Stimulated activated CD8-positive, alpha-beta memory T cell treated with anti-CD3 and anti-CD28 coated beads, Interleukin-12 subunit alpha, Interleukin-12 subunit beta, amount 100 ng/mL, for 1 hour (primary cell): ENCODE measurements at regions not wholly inside any gene's neighbourhood (a gene's known extent, or its start where the extent isn't known, plus 50 kb on each side); places are given as distances from the start of the nearest gene placed in this dataset.
"Not testable (repeated sequence)": the region's sequence is repeated elsewhere in the genome, so short reads cannot be mapped to it uniquely, and the experiment has no call there.

Experiments used
- DNase-seq: peaks from one replicate; pipeline ENCODE4 v3.0.0-alpha.2; 2020; ENCODE audit warnings: low read depth

- no peak for DNase-seq
Observed at GRCh38 chr14:58887931-58888330, 250.2 kb downstream of the DACT1 start.

GRCh38 chr14:58898655-58899316 lies 261.0 kb downstream of the DACT1 start:
- no peak for DNase-seq

GRCh38 chr14:58899317-58899713 lies 261.6 kb downstream of the DACT1 start:
- DNase-seq, result no peak

GRCh38 chr14:58901826-58902225 lies 264.1 kb downstream of the DACT1 start:
- no peak for DNase-seq

- DNase-seq, result no peak
Observed at GRCh38 chr14:58904776-58905175, 267.0 kb downstream of the DACT1 start.

- DNase-seq, result no peak
Observed at GRCh38 chr14:58907803-58908202, 270.0 kb downstream of the DACT1 start.

GRCh38 chr14:58912287-58912686 lies 274.5 kb downstream of the DACT1 start:
- DNase-seq, result no peak

- no peak for DNase-seq
Observed at GRCh38 chr14:58912799-58913432, 275.2 kb downstream of the DACT1 start.

GRCh38 chr14:58914279-58914855 lies 274.1 kb upstream of the DAAM1 start:
- DNase-seq, result no peak

- no peak for DNase-seq
Observed at GRCh38 chr14:58915646-58916045, 272.8 kb upstream of the DAAM1 start.

- DNase-seq, result no peak
Observed at GRCh38 chr14:58918066-58918738, 270.3 kb upstream of the DAAM1 start.

- DNase-seq, result no peak
Observed at GRCh38 chr14:58919217-58919616, 269.2 kb upstream of the DAAM1 start.

- DNase-seq, result no peak
Observed at GRCh38 chr14:58920230-58920629, 268.2 kb upstream of the DAAM1 start.

- not testable (repeated sequence) for DNase-seq
Observed at GRCh38 chr14:58922201-58922940, 266.1 kb upstream of the DAAM1 start.

GRCh38 chr14:58923751-58924405 lies 264.6 kb upstream of the DAAM1 start:
- no peak for DNase-seq

GRCh38 chr14:58941629-58942028 lies 246.8 kb upstream of the DAAM1 start:
- no peak for DNase-seq

- no peak for DNase-seq
Observed at GRCh38 chr14:58942516-58942915, 246.0 kb upstream of the DAAM1 start.

GRCh38 chr14:58944343-58944967 lies 244.0 kb upstream of the DAAM1 start:
- DNase-seq, result no peak

GRCh38 chr14:58944968-58945356 lies 243.5 kb upstream of the DAAM1 start:
- no peak for DNase-seq

- no peak for DNase-seq
Observed at GRCh38 chr14:58946431-58946830, 242.0 kb upstream of the DAAM1 start.

GRCh38 chr14:58947156-58947555 lies 241.3 kb upstream of the DAAM1 start:
- DNase-seq, result no peak
